ENCODE measurements at regions not wholly inside any gene's neighbourhood (a gene's known extent, or its start where the extent isn't known, plus 50 kb on each side); places are given as distances from the start of the nearest gene placed in this dataset.
"Not testable (repeated sequence)": the region's sequence is repeated elsewhere in the genome, so short reads cannot be mapped to it uniquely, and the experiment has no call there.

DNA sequence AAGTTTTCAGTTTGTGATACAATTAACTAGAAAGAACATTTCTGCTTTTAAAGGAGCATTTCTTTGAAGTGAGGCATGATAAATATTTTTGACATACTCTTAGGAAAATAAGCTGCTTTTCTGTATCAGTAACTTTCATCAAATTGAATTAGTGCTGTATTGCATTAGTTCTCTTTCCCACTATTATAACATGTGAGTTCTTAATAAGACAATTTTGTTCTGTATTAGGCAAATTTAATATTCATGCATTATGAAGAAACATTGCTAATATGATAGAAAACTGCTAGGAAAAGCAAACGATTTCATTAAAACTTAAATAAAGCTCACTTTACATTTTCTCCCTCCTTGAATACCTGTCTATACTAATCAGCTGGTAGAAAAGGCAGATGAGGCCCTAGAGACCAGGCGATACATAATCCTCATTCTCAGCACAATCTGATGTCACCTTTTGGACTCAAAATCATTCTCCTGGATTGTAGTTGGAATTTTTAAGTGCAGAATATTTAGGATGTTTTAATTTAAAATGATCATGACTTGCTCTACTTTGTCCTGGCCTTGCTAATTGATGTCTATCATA is 1636.8 kb downstream of the PCDH9 start:
- H3K27me3 ChIP-seq (ENCODE audit: control insufficient read depth, insufficient read depth, low read length) = no peaks in the 10 kb centered on the region
- no peak overlapping the region for H3K27ac ChIP-seq (ENCODE audit: low read length)
- H3K9me3 ChIP-seq (ENCODE audit: control insufficient read depth, low read depth, low read length) = no peaks in the 10 kb centered on the region
- no peak overlapping the region for H3K9ac ChIP-seq (ENCODE audit: low read length)
- no peaks in the 10 kb centered on the region for H3K4me1 ChIP-seq (ENCODE audit: control insufficient read depth, low read depth, low read length)
- H3K4me3 ChIP-seq (ENCODE audit: low read length) = no peak overlapping the region
- no peaks in the 10 kb centered on the region for H3K36me3 ChIP-seq (ENCODE audit: control insufficient read depth, low read depth, low read length)

DNA sequence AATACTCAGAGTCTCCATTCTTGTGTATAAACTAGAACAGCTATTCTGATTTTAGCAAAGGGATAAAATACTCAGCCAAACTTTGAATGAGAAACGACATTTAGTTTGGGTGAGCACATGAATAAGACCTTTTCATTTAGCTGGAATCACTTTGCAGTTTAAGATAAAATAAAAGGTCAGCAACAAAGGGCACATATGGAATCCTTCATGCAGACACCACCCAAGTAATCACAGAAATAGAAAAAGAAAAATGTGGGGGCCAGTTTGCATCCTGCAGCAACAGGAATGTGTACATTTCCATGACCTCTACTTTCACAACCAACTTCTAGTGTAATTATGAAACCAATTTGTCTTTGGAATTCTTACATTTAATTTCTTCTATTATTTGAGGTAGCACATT is 1637.4 kb downstream of the PCDH9 start:
- Histone ChIP-seq H3K4me3 (ENCODE audit: low read length) (no peak overlapping the region), H3K27ac (ENCODE audit: low read length) (no peak overlapping the region), H3K9me3 (ENCODE audit: control insufficient read depth, low read depth, low read length) (no peaks in the 10 kb centered on the region), H3K4me1 (ENCODE audit: control insufficient read depth, low read depth, low read length) (no peaks in the 10 kb centered on the region), H3K27me3 (ENCODE audit: control insufficient read depth, insufficient read depth, low read length) (no peaks in the 10 kb centered on the region), H3K9ac (ENCODE audit: low read length) (no peak overlapping the region), H3K36me3 (ENCODE audit: control insufficient read depth, low read depth, low read length) (no peaks in the 10 kb centered on the region)

DNA sequence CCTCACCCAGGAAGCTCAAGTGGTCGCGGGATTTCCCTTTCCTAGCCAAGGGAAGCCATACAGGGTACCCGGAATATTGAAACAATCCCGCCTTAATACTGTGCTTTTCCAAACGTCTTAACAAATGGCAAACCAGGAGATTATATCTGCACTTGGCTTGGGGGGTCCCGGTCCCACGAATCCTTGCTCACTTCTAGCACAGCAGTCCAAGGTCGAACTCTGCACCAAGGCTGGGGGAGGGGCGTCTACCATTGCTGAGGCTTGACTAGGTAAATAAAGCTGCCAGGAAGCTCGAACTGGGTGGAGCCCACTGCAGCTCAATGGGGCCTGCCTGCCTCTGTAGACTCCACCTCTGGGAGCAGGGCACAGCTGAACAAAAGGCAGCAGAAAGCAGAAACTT is 1644.8 kb downstream of the PCDH9 start:
- Histone ChIP-seq H3K27ac (ENCODE audit: low read length) (no peak overlapping the region), H3K36me3 (ENCODE audit: control insufficient read depth, low read depth, low read length) (no peaks in the 10 kb centered on the region), H3K4me1 (ENCODE audit: control insufficient read depth, low read depth, low read length) (peaks cover 17% of the 10 kb centered on the region), H3K9me3 (ENCODE audit: control insufficient read depth, low read depth, low read length) (no peaks in the 10 kb centered on the region), H3K4me3 (ENCODE audit: low read length) (no peak overlapping the region), H3K9ac (ENCODE audit: low read length) (no peak overlapping the region), H3K27me3 (ENCODE audit: control insufficient read depth, insufficient read depth, low read length) (no peaks in the 10 kb centered on the region)

DNA sequence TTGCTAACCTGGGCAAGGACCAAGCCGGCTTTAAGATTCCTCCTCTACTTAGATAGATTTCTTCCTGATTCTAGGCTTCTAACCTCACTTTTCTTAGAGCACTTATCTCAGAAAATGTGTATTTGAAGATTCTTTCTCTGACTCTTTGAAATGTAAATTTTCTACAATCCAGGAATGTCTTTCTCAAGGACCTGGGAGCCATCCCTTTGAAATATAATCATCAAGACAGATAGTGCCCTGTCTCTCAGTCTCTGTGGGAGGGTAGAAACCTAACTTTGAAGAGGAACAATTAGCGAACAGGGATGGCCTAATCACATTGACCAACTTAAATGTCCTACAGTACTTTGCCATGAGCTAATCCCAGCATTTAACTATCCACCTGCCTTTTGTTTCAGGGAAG is 1646.0 kb downstream of the PCDH9 start:
- no peak overlapping the region for H3K4me3 ChIP-seq (ENCODE audit: low read length)
- H3K9me3 ChIP-seq (ENCODE audit: control insufficient read depth, low read depth, low read length) = no peaks in the 10 kb centered on the region
- no peaks in the 10 kb centered on the region for H3K36me3 ChIP-seq (ENCODE audit: control insufficient read depth, low read depth, low read length)
- no peak overlapping the region for H3K27ac ChIP-seq (ENCODE audit: low read length)
- no peak overlapping the region for H3K9ac ChIP-seq (ENCODE audit: low read length)
- H3K4me1 ChIP-seq (ENCODE audit: control insufficient read depth, low read depth, low read length) = peaks cover 17% of the 10 kb centered on the region
- no peaks in the 10 kb centered on the region for H3K27me3 ChIP-seq (ENCODE audit: control insufficient read depth, insufficient read depth, low read length)

DNA sequence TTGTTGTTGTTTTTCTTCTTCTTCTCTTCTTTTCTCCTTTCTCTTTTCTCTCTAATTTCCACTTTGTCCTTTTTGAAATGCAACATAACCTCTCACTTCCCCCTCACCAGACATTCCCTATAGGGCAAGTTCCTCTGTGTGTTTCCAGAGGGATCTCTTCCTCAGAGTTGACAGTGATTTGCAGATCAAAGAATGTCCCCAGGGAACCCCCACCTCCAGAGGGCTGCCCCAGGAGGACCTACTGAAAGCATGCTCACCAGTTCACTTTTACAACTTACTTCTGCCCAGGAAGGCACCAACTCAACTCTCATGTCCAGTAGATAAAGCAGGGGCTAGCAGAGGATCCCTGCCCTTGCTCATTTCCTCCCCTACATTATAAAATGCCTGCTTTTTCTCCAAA is 1648.0 kb downstream of the PCDH9 start:
- Histone ChIP-seq H3K9ac (ENCODE audit: low read length) (no peak overlapping the region), H3K27me3 (ENCODE audit: control insufficient read depth, insufficient read depth, low read length) (no peaks in the 10 kb centered on the region), H3K4me1 (ENCODE audit: control insufficient read depth, low read depth, low read length) (peaks cover 17% of the 10 kb centered on the region), H3K9me3 (ENCODE audit: control insufficient read depth, low read depth, low read length) (no peaks in the 10 kb centered on the region), H3K27ac (ENCODE audit: low read length) (no peak overlapping the region), H3K36me3 (ENCODE audit: control insufficient read depth, low read depth, low read length) (no peaks in the 10 kb centered on the region), H3K4me3 (ENCODE audit: low read length) (no peak overlapping the region)

DNA sequence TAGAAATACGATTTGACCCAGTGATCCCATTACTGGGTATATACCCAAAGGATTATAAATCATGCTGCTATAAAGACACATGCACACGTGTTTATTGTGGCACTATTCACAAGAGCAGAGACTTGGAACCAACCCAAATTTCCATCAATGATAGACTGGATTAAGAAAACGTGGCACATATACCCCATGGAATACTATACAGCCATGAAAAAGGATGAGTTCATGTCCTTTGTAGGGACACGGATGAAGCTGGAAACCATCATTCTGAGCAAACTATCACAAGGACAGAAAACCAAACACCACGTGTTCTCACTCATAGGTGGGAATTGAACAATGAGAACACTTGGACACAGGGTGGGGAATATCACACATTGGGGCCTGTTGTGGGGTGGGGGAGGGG is 1665.6 kb downstream of the PCDH9 start:
- H3K9ac ChIP-seq (ENCODE audit: low read length) = not testable (repeated sequence)

DNA sequence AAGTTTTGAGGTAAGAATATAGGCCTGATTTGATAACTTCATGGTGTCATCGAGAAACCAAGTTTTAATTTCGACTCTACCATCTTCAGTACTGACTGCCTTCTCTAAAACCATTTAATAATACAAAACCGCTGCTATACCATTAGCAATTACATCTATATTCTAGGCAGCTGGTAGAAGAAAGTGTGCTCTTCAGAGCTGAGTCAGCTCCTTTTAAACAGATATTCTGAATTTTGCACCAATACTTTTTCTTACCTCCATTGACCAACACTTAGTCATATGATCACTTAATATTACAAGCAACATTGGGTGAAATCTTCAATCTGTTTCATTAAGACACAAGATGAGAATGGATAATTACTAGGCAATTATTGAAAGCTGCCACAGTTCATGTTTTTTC is 1667.8 kb downstream of the PCDH9 start:
- H3K4me3 ChIP-seq (ENCODE audit: low read length) = no peak overlapping the region
- no peak overlapping the region for H3K9ac ChIP-seq (ENCODE audit: low read length)
- no peaks in the 10 kb centered on the region for H3K36me3 ChIP-seq (ENCODE audit: control insufficient read depth, low read depth, low read length)

More for the DNA sequence above, 1665.6 kb downstream of the PCDH9 start:
- H3K36me3 ChIP-seq (ENCODE audit: control insufficient read depth, low read depth, low read length); H3K9me3 ChIP-seq (ENCODE audit: control insufficient read depth, low read depth, low read length); H3K27ac ChIP-seq (ENCODE audit: low read length); H3K4me3 ChIP-seq (ENCODE audit: low read length); H3K4me1 ChIP-seq (ENCODE audit: control insufficient read depth, low read depth, low read length); H3K27me3 ChIP-seq (ENCODE audit: control insufficient read depth, insufficient read depth, low read length): not testable (repeated sequence)

DNA sequence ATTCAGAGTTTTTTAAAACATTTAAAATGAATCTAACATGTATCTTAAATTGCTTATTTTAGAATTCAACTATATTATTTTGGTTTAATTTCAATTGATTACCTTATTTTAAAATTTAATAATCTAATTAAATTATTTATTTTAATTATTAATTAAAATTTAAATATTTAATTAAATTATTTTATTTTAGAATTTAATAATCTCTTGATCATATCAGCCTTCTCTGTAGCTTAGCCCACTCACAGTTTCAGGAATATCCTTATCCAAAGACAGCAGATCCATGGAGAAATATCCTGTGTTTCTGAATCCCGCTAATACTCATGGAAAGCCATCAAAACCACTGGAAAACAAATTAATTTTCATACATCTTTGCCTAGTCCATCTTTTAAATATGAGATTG is 1669.2 kb downstream of the PCDH9 start:
- Histone ChIP-seq H3K27me3 (ENCODE audit: control insufficient read depth, insufficient read depth, low read length) (no peaks in the 10 kb centered on the region), H3K9ac (ENCODE audit: low read length) (no peak overlapping the region), H3K9me3 (ENCODE audit: control insufficient read depth, low read depth, low read length) (no peaks in the 10 kb centered on the region), H3K27ac (ENCODE audit: low read length) (no peak overlapping the region), H3K4me3 (ENCODE audit: low read length) (no peak overlapping the region), H3K4me1 (ENCODE audit: control insufficient read depth, low read depth, low read length) (no peaks in the 10 kb centered on the region), H3K36me3 (ENCODE audit: control insufficient read depth, low read depth, low read length) (no peaks in the 10 kb centered on the region)

More for the DNA sequence above, 1667.8 kb downstream of the PCDH9 start:
- H3K27me3 ChIP-seq (ENCODE audit: control insufficient read depth, insufficient read depth, low read length) = no peaks in the 10 kb centered on the region
- no peaks in the 10 kb centered on the region for H3K9me3 ChIP-seq (ENCODE audit: control insufficient read depth, low read depth, low read length)
- no peaks in the 10 kb centered on the region for H3K4me1 ChIP-seq (ENCODE audit: control insufficient read depth, low read depth, low read length)
- no peak overlapping the region for H3K27ac ChIP-seq (ENCODE audit: low read length)

DNA sequence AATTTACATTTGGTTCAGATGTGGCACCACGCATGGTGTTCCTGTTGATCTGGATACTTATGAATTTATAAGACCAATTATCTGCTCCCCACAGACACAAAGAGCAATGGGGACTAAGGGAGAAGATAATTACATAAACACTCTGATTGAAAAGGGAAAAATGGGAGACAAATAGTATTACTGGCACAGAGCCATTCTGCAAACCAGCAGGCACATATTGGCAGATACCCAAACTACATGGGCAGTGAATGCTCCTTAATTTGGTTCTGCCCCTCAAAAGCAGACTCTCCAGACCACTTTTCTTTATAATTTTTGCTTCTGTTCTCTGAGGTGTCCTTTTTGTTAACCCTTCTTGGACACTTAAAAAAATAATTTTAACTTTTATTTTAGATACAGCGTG is 1674.2 kb downstream of the PCDH9 start:
- Histone ChIP-seq H3K9ac (ENCODE audit: low read length) (no peak overlapping the region), H3K27me3 (ENCODE audit: control insufficient read depth, insufficient read depth, low read length) (no peaks in the 10 kb centered on the region), H3K4me3 (ENCODE audit: low read length) (no peak overlapping the region), H3K4me1 (ENCODE audit: control insufficient read depth, low read depth, low read length) (no peaks in the 10 kb centered on the region), H3K27ac (ENCODE audit: low read length) (no peak overlapping the region), H3K9me3 (ENCODE audit: control insufficient read depth, low read depth, low read length) (no peaks in the 10 kb centered on the region), H3K36me3 (ENCODE audit: control insufficient read depth, low read depth, low read length) (no peaks in the 10 kb centered on the region)

DNA sequence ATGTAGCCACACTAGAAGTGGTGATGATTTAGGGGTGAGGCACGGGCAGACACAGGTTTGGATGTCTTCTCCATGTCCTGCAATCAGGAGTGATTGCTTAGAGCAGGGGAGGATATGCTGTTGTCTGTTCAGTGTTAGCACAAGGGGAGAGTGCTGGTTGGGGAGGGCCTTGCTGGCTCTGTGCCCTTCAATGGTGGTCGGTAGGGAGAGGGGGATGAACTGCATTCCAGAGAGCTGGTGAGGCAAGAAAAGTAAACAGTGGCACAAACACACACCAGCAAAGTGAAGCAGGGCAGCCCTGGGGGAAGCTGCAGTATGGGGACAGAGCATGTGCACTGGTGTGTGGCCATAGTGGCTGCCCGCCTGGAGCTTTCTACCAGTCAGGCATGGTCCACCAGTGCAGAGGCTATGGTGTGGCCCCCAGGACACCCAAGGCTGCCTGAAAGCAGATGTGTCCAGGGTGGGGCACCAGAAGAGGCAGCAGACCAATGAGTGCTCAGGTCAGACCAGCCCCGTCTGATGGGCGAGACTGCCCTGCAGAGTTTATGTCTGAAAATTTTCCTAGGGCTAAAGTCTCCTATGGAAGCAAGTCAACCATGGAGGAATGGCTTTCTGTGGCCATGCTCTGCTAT is 1676.9 kb downstream of the PCDH9 start:
- Histone ChIP-seq H3K27ac (ENCODE audit: low read length) (no peak overlapping the region), H3K27me3 (ENCODE audit: control insufficient read depth, insufficient read depth, low read length) (no peaks in the 10 kb centered on the region), H3K9me3 (ENCODE audit: control insufficient read depth, low read depth, low read length) (no peaks in the 10 kb centered on the region), H3K9ac (ENCODE audit: low read length) (no peak overlapping the region), H3K4me1 (ENCODE audit: control insufficient read depth, low read depth, low read length) (no peaks in the 10 kb centered on the region), H3K36me3 (ENCODE audit: control insufficient read depth, low read depth, low read length) (no peaks in the 10 kb centered on the region), H3K4me3 (ENCODE audit: low read length) (no peak overlapping the region)

DNA sequence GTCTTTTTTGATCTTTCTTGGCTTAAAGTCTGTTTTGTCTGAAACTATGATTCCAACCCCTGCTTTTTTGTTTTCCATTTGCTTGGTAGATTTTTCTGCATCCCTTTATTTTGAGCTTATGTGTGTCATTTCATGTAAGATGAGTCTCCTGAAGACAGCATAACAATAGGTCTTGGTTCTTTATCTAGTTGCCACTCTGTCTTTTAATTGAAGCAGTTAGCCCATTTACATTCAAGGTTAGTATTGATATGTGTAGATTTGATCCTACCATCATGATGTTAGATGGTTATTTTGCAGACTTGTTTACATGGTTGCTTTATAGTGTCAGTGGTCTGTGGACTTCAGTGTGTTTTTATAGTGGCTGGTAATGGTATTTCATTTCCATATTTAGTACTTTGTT is 1678.9 kb downstream of the PCDH9 start:
- Histone ChIP-seq H3K27me3 (ENCODE audit: control insufficient read depth, insufficient read depth, low read length) (no peaks in the 10 kb centered on the region), H3K4me1 (ENCODE audit: control insufficient read depth, low read depth, low read length) (no peaks in the 10 kb centered on the region), H3K9me3 (ENCODE audit: control insufficient read depth, low read depth, low read length) (no peaks in the 10 kb centered on the region), H3K36me3 (ENCODE audit: control insufficient read depth, low read depth, low read length) (no peaks in the 10 kb centered on the region), H3K4me3 (ENCODE audit: low read length) (no peak overlapping the region), H3K27ac (ENCODE audit: low read length) (no peak overlapping the region), H3K9ac (ENCODE audit: low read length) (no peak overlapping the region)

DNA sequence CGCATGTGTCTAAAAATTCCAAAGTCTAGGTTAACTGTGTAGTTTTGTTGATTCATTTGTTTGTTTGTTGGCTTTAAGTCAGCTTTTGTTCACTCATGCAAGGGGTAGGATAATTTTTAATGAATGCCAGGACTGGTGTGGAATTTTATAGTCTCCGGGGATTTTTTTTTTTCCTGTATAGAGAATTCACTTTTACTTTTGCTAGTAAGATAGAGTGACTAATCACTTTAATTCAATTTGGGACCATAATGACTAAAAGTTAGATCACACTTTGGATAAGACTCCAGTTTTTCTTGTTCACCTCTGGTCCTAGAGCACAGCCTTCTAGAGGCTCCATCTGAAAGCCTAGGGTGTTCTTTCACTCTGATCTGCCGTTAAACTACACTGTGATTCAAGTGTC is 1690.0 kb downstream of the PCDH9 start:
- Histone ChIP-seq H3K4me3 (ENCODE audit: low read length) (no peak overlapping the region), H3K9ac (ENCODE audit: low read length) (no peak overlapping the region), H3K27me3 (ENCODE audit: control insufficient read depth, insufficient read depth, low read length) (no peaks in the 10 kb centered on the region), H3K9me3 (ENCODE audit: control insufficient read depth, low read depth, low read length) (no peaks in the 10 kb centered on the region), H3K27ac (ENCODE audit: low read length) (no peak overlapping the region), H3K36me3 (ENCODE audit: control insufficient read depth, low read depth, low read length) (no peaks in the 10 kb centered on the region), H3K4me1 (ENCODE audit: control insufficient read depth, low read depth, low read length) (no peaks in the 10 kb centered on the region)
